GM20000 (cell line): ENCODE measurements at regions not wholly inside any gene's neighbourhood (a gene's known extent, or its start where the extent isn't known, plus 50 kb on each side); places are given as distances from the start of the nearest gene placed in this dataset.

Experiments
- DNase-seq: peaks from one replicate; pipeline ENCODE4 v3.0.0; 2012; ENCODE audit warnings: low spot score
- CTCF ChIP-seq: IDR thresholded peaks from 2 replicates; pipeline ENCODE4 v1.5.1; 2012; ENCODE audit warnings: mild to moderate bottlenecking, control low read depth; ENCODE audit errors: extremely low read depth, missing control alignments

- no peak for DNase-seq
- no peak for TF ChIP-seq CTCF
Observed at GRCh38 chr6:74745670-74746069, 460.2 kb downstream of the COL12A1 start.

- DNase-seq, result peak; percentile 7
- TF ChIP-seq CTCF, result no peak
Observed at GRCh38 chr6:74742793-74743508, 462.9 kb downstream of the COL12A1 start.

- TF ChIP-seq CTCF, result no peak
- no peak for DNase-seq
Observed at GRCh38 chr6:74741646-74742045, 464.2 kb downstream of the COL12A1 start.

GRCh38 chr6:74735304-74735703 is 470.5 kb downstream of the COL12A1 start:
- no peak for TF ChIP-seq CTCF
- DNase-seq, result no peak

- TF ChIP-seq CTCF, result no peak
- no peak for DNase-seq
Observed at GRCh38 chr6:74734901-74735300, 471.0 kb downstream of the COL12A1 start.

GRCh38 chr6:74733830-74734620 is 471.8 kb downstream of the COL12A1 start:
- DNase-seq, result no peak
- no peak for TF ChIP-seq CTCF

GRCh38 chr6:74731931-74732330 is 473.9 kb downstream of the COL12A1 start:
- DNase-seq, result no peak
- TF ChIP-seq CTCF, result no peak
